GM18508 (cell line): ENCODE measurements at regions not wholly inside any gene's neighbourhood (a gene's known extent, or its start where the extent isn't known, plus 50 kb on each side); places are given as distances from the start of the nearest gene placed in this dataset.
"Not testable (repeated sequence)": the region's sequence is repeated elsewhere in the genome, so short reads cannot be mapped to it uniquely, and the experiment has no call there.

ENCODE experiments used
- ATAC-seq: cut with Tn5 transposase; IDR thresholded peaks from one replicate; pipeline ENCODE4 v1.9.1; 2021; ENCODE audit warnings: moderate number of reproducible peaks; ENCODE audit not compliant: insufficient read depth, unreplicated experiment

GRCh38 chr7:131057015-131057793 lies 270.5 kb upstream of the MKLN1 start:
- no peak for ATAC-seq

- no peak for ATAC-seq
Measured at GRCh38 chr7:131057794-131058070, 269.9 kb upstream of the MKLN1 start.

- not testable (repeated sequence) for ATAC-seq
Measured at GRCh38 chr7:131058561-131059288, 269.0 kb upstream of the MKLN1 start.

GRCh38 chr7:131059401-131059800 lies 268.3 kb upstream of the MKLN1 start:
- ATAC-seq = not testable (repeated sequence)

DNA sequence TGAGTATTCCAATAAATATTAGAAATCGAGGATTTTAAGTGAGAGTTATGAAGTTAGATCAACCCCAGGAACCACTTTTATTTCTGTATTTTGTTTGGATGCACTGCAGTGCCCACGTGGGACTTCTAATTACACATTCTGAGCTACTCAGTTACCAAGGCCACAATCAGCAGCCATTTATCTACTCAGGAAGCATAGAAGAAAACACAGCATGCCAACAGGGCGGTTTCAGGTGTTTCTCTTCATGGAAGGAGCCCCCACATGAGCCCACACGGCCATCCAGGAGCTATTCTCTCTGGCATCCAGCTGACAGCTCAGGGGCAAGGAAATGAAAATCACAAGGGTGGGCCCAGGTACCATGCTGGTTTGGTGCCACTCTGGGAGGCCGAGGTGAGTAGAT lies 266.5 kb upstream of the MKLN1 start:
- ATAC-seq = no peak

- no peak for ATAC-seq
Measured at GRCh38 chr7:131061818-131062217, 265.9 kb upstream of the MKLN1 start.

DNA sequence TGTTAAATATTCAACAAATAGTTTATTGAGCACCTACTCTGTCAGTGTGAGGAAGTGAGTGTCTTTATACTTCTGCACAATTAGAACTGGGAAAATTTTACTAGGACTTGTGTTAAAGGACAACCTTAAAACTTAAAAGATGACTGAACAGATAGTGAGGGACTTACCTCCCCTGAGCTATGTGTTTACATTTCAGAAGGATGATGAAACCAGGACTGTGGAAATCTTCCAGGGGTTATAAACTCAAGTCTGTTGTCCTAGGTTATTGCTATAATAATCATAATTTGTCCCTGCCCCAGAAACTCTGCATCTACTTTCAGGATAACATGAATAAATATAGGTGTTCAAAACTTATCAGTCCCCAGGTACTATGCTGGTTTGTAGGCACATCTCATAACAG lies 261.0 kb upstream of the MKLN1 start:
- no peak for ATAC-seq

GRCh38 chr7:131067220-131067619 lies 260.5 kb upstream of the MKLN1 start:
- no peak for ATAC-seq

DNA sequence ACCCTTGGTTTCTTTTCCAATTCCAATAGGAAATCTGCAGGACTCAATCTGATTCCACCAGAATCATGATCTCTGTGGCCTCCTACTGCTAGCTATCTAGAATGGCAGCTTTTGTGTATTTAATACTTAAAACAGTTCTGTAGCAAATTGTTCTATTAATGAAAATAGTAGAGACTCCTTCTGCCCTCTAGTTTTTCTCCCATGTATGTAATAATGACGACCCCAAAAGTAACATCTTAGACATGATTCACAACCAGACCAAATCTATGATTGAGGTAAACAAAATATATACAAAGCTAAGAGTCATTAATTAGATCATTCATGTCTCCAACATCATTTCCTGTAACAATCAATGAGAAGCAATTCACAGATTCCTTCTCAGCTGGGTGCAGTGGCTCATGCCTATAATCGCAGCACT lies 259.1 kb upstream of the MKLN1 start:
- no peak for ATAC-seq

GRCh38 chr7:131071786-131072504 lies 255.7 kb upstream of the MKLN1 start:
- no peak for ATAC-seq

DNA sequence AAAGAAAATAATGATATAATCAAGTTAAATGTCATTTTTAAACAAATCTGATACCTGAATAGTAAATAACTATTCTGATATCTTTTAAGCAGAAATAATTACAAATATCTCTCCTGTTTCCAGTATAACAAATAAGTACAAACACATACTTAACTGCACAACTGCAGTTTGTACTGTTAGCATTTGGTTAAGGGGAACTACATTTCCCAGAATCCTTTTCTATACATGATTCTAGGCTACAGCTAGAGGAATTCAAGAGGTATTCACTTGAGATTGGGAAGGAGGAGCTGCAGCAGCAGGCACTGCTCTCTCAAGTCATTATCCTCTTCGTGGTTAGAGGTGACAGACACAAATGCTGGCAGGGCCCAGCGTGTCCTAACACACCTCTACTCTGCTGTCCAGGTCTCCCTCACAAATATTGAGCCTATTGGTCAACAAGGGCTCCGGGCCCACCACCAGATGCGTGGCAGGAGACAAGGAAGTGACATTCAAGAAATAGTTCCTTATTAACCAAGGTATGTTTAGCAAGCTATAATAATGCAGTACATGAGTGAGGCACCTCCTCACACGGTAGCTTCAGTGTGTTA lies 255.1 kb upstream of the MKLN1 start:
- ATAC-seq = no peak

DNA sequence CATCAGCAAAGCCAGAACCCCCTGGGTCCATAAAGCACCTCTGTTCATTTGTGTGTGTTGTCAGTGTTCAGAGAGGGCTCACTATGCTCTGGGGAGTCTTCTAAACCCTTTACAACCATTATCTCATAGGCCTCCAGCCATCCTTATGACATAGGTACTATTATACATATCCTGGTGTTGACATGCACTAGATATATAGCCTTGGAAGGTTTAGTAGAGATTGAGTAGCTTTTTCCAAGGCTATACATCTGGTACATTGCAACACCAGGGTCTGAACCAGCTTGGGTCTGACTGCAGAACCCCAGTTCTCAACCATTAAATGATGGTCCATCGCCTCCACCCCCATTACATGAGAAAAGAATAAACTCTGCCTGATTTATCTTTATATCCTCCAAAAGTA lies 253.6 kb upstream of the MKLN1 start:
- ATAC-seq = no peak

DNA sequence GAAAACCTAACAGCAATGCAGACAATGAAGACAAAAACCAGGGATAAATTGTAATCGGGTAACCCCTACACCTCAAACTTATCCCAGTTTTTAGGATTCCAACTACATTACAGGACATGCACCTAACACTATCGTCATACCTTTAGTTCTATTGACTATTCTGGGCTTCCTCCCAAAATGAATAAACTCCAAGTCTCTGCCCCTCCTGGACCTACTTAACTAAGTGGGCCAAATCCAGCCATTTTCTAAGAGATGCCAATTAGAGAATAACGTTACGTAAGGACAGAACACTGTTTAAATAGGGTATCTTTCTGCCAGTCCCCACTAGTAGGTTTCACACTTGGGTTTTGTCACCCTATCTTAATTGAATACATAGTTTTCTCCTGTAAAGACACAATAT lies 253.1 kb upstream of the MKLN1 start:
- no peak for ATAC-seq

GRCh38 chr7:131075406-131075805 lies 252.3 kb upstream of the MKLN1 start:
- ATAC-seq = no peak

DNA sequence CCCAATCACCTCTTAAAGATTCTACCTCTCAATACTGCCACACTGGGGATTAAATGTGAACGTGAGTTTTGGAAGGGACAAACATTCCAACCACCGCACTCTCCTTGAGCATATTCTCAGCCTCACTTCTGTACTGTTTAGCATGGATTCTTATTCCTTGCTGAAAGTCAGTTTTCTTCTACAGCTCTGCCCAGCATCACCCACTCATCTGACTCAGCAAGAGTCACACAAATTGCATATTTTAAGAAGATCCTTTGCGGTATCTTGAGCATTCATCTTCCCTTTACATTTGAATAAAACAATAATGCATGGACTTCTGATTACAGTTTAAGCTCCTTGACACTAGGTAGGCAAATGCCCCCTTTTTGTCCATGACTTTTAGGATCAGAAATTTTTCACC lies 251.6 kb upstream of the MKLN1 start:
- ATAC-seq = no peak

DNA sequence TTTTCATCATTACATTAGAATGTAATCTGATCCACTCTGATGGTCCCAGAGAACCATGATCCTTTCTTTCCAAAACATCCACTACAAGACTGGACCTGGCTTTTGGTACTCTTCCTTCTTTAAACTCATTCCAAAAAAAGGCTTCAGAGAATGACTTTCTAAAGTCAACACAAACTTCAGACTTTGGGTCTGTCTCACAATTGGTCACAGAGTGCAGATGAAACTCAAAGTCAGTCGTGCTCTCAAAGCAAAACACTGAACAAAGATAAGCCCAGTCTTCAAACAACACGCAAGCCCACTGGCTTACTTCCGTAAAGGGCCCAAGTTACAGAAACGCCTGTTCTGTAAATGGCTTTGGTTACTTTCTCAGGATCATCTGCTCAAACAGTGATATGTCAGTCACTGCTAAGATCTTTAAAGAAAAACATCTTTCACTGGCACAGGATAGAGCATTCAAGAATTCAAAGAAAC lies 250.9 kb upstream of the MKLN1 start:
- no peak for ATAC-seq

DNA sequence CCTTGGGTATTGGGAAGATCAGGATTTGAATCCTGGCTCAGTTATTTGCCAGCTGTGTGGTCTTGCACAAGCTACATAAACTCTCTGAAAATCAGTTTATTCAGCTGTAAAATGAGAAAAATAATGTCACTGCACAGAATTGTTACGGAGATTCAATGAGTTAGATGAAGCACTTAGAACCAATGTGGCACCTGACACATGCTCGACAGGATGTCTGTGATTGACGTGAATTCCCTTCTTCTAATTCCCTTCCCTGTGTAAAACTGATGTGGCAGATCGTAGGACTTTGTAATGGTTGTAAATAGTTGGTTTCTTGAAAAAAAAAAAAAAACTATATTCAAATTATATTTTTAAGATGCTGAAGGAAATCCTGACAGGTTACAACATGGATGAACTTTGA lies 249.9 kb upstream of the MKLN1 start:
- ATAC-seq = no peak

- ATAC-seq = no peak
Measured at GRCh38 chr7:131080754-131081153, 246.9 kb upstream of the MKLN1 start.

DNA sequence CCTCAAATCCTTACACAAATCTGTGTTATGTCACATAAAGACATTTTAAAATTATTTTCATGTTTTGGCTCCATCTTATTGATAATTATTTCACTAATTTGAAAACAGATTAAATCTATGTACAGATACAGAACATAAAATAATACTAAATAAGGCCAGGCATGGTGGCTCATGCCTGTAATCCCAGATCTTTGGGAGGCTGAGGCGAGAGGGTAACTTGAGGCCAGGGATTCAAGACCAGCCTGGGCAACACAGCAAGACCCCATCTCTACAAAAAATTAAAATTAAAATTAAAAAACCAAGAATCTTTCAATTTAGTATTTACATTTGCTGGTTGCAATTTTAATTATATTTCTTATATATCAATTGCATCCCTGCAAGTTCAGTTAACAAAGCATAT lies 246.4 kb upstream of the MKLN1 start:
- no peak for ATAC-seq

DNA sequence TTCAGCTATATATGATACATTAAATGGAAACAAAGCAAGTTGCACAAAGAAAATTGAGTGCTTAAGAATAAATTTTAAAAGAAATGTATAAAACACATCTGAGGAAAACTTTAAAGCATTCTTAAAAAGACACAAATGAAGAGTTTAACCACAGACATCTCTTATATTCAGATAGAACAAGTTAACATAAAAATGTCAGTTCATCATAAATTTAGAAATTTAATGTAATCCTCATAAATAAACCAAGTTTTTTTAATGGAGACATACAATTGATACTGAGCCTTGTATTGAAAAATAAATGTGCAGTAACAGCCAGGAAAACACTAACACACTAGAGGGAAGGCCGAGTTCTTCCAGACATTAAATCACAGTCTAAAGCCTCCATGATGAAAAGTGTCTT lies 243.9 kb upstream of the MKLN1 start:
- no peak for ATAC-seq

DNA sequence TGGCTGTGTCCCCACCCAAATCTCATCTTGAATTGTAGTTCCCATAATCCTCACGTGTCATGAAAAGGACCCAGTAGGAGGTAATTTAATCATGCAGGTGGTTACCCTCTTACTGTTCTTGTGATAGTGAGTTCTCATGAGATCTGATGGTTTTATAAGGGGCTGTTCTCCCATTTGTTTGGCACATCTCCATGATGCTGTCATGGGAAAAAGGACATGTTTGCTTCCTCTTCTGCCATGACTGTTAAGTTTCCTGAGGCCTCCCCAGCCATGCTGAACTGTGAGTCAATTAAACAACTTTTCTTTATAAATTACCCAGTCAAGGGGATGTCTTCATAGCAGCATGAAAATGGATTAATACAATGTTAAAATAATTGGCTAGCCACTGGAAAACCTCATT lies 243.3 kb upstream of the MKLN1 start:
- not testable (repeated sequence) for ATAC-seq
